Uterus (tissue), 2 donors: ENCODE measurements at regions not wholly inside any gene's neighbourhood (a gene's known extent, or its start where the extent isn't known, plus 50 kb on each side); places are given as distances from the start of the nearest gene placed in this dataset.

Source experiments
- POLR2A ChIP-seq, 2 donors: fragments of 450-650 bp; IDR thresholded peaks; one replicate each; pipeline ENCODE4 v1.6.1; 2016; ENCODE audit warnings: antibody characterized with exemption in 2 of 2, mild to moderate bottlenecking in 1 of 2, moderate library complexity in 1 of 2
- TF ChIP-seq, protein P1 (sequence below), 4 experiments: fragments of 200-600 bp in 2 of 4; fragments of 450-650 bp in 2 of 4; sonication (generic) in 2 of 4; IDR thresholded peaks; one replicate each; pipeline ENCODE4 v1.5.1; 2016 to 2019; ENCODE audit warnings: antibody characterized with exemption in 4 of 4, mild to moderate bottlenecking in 2 of 4, moderate library complexity in 1 of 4

DNA sequence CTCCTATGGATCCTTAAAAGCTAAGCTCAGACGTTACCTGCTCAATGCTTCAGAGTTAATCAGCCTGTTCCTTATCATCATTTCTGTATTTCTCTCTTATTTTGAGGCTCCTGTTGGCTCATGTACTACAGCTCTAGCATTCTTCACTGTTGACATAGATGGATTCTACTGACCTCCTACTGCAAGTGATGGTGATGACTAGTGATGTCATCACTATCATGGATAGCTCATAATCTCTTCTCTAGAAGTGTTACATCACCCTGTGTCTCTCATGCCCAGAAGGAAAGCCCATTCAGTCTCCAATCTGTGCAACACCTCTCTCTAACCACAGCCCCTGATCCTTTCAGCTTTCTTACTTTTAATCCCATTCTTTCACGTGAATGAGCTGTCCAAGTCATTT lies 168.2 kb upstream of the DPT start:
- TF ChIP-seq, protein P1, sequence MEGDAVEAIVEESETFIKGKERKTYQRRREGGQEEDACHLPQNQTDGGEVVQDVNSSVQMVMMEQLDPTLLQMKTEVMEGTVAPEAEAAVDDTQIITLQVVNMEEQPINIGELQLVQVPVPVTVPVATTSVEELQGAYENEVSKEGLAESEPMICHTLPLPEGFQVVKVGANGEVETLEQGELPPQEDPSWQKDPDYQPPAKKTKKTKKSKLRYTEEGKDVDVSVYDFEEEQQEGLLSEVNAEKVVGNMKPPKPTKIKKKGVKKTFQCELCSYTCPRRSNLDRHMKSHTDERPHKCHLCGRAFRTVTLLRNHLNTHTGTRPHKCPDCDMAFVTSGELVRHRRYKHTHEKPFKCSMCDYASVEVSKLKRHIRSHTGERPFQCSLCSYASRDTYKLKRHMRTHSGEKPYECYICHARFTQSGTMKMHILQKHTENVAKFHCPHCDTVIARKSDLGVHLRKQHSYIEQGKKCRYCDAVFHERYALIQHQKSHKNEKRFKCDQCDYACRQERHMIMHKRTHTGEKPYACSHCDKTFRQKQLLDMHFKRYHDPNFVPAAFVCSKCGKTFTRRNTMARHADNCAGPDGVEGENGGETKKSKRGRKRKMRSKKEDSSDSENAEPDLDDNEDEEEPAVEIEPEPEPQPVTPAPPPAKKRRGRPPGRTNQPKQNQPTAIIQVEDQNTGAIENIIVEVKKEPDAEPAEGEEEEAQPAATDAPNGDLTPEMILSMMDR (IDR thresholded peaks at IDR 0.05): no peak
- TF ChIP-seq POLR2A (IDR thresholded peaks at IDR 0.05): no peak
